Cardiac fibroblast (primary cell): ENCODE measurements at regions not wholly inside any gene's neighbourhood (a gene's known extent, or its start where the extent isn't known, plus 50 kb on each side); places are given as distances from the start of the nearest gene placed in this dataset.
A peak's percentile ranks its signal among the peaks of the same experiment; 100 is the strongest.

Experiments used
- DNase-seq, 2 donors: peaks; one replicate each; pipeline versions ENCODE4 v3.0.0 to v3.0.0-alpha.2; 2010; ENCODE audit warnings: low read depth in 2 of 2
- H3K4me3 ChIP-seq, 2 donors: replicated peaks in 1 of 2; 1 replicate in 1 of 2; 2 replicates in 1 of 2; pipeline ENCODE4 v1.5.1; 2011; ENCODE audit warnings: low read depth in 2 of 2, low read length in 2 of 2, mild to moderate bottlenecking in 2 of 2, moderate library complexity in 1 of 2
- CTCF ChIP-seq: IDR thresholded peaks from one replicate; pipeline ENCODE4 v1.5.1; 2011; ENCODE audit warnings: low read depth, mild to moderate bottlenecking, low read length, inconsistent platforms

GRCh38 chr1:60274422-60275290 is 201.1 kb upstream of the C1orf87 start:
- H3K4me3 ChIP-seq, result no peak overlapping the region
- TF ChIP-seq CTCF, result no peak
- peak in 1 of 2 donors; percentile 41 for DNase-seq

- TF ChIP-seq CTCF, result no peak
- H3K4me3 ChIP-seq, result no peak overlapping the region
- DNase-seq, result peak in 1 of 2 donors; percentile 35
Observed at GRCh38 chr1:60273185-60273584, 199.6 kb upstream of the C1orf87 start.

GRCh38 chr1:60271041-60271440 is 197.5 kb upstream of the C1orf87 start:
- no peak for TF ChIP-seq CTCF
- DNase-seq, result no peak
- no peak overlapping the region for H3K4me3 ChIP-seq

- H3K4me3 ChIP-seq, result no peak overlapping the region
- TF ChIP-seq CTCF, result no peak
- no peak for DNase-seq
Observed at GRCh38 chr1:60268451-60268850, 194.9 kb upstream of the C1orf87 start.

GRCh38 chr1:60265560-60266535 is 192.3 kb upstream of the C1orf87 start:
- DNase-seq, result peak; percentile 28 to 88
- TF ChIP-seq CTCF, result no peak
- H3K4me3 ChIP-seq, result no peak overlapping the region

GRCh38 chr1:60262701-60263100 is 189.1 kb upstream of the C1orf87 start:
- DNase-seq, result peak; percentile 18 to 49
- TF ChIP-seq CTCF, result no peak
- H3K4me3 ChIP-seq, result no peak overlapping the region
